ENCODE measurements at regions not wholly inside any gene's neighbourhood (a gene's known extent, or its start where the extent isn't known, plus 50 kb on each side); places are given as distances from the start of the nearest gene placed in this dataset.
"Not testable (repeated sequence)": the region's sequence is repeated elsewhere in the genome, so short reads cannot be mapped to it uniquely, and the experiment has no call there.

- DNase-seq: no peak
Observed at GRCh38 chr3:99586701-99587100, 51.7 kb upstream of the COL8A1 start.

GRCh38 chr3:99579965-99580364 lies 58.4 kb upstream of the COL8A1 start:
- DNase-seq: no peak

- no peak for DNase-seq
Observed at GRCh38 chr3:99579246-99579645, 59.1 kb upstream of the COL8A1 start.

GRCh38 chr3:99578339-99578970 lies 59.9 kb upstream of the COL8A1 start:
- DNase-seq: no peak

GRCh38 chr3:99576904-99577559 lies 61.4 kb upstream of the COL8A1 start:
- no peak for DNase-seq

- no peak for DNase-seq
Observed at GRCh38 chr3:99575683-99576082, 62.7 kb upstream of the COL8A1 start.

GRCh38 chr3:99570061-99570460 lies 68.3 kb upstream of the COL8A1 start:
- DNase-seq: no peak

- no peak for DNase-seq
Observed at GRCh38 chr3:99568663-99569335, 69.6 kb upstream of the COL8A1 start.

GRCh38 chr3:99565331-99565730 lies 73.1 kb upstream of the COL8A1 start:
- DNase-seq: no peak

- no peak for DNase-seq
Observed at GRCh38 chr3:99562990-99563607, 75.3 kb upstream of the COL8A1 start.

GRCh38 chr3:99562138-99562537 lies 76.3 kb upstream of the COL8A1 start:
- DNase-seq: no peak

- DNase-seq: no peak
Observed at GRCh38 chr3:99561056-99561455, 77.3 kb upstream of the COL8A1 start.

- no peak for DNase-seq
Observed at GRCh38 chr3:99559196-99559595, 79.2 kb upstream of the COL8A1 start.

- not testable (repeated sequence) for DNase-seq
Observed at GRCh38 chr3:99555885-99556284, 82.5 kb upstream of the COL8A1 start.

- no peak for DNase-seq
Observed at GRCh38 chr3:99551520-99551919, 86.9 kb upstream of the COL8A1 start.

- no peak for DNase-seq
Observed at GRCh38 chr3:99549957-99550603, 88.3 kb upstream of the COL8A1 start.

GRCh38 chr3:99549220-99549619 lies 89.2 kb upstream of the COL8A1 start:
- no peak for DNase-seq

GRCh38 chr3:99548674-99549073 lies 89.7 kb upstream of the COL8A1 start:
- no peak for DNase-seq

GRCh38 chr3:99545941-99546580 lies 92.3 kb upstream of the COL8A1 start:
- no peak for DNase-seq

GRCh38 chr3:99544786-99545281 lies 93.6 kb upstream of the COL8A1 start:
- DNase-seq: no peak

- no peak for DNase-seq
Observed at GRCh38 chr3:99543796-99544195, 94.6 kb upstream of the COL8A1 start.

GRCh38 chr3:99542767-99543518 lies 95.5 kb upstream of the COL8A1 start:
- DNase-seq: no peak
